COLO668 (cell line): ENCODE measurements at regions not wholly inside any gene's neighbourhood (a gene's known extent, or its start where the extent isn't known, plus 50 kb on each side); places are given as distances from the start of the nearest gene placed in this dataset.
"Not testable (repeated sequence)": the region's sequence is repeated elsewhere in the genome, so short reads cannot be mapped to it uniquely, and the experiment has no call there.

ENCODE experiments used
- DNase-seq: peaks from one replicate; lab custom pipeline; 2025; ENCODE audit not compliant: unreplicated experiment; lab: John Stamatoyannopoulos, UW

GRCh38 chr7:56466607-56467525 is 350.6 kb upstream of the NUPR2 start:
- not testable (repeated sequence) for DNase-seq

GRCh38 chr7:56449762-56450161 is 333.5 kb upstream of the NUPR2 start:
- DNase-seq, result no peak

GRCh38 chr7:56447864-56448693 is 331.9 kb upstream of the NUPR2 start:
- no peak for DNase-seq

GRCh38 chr7:56420528-56420927 is 304.3 kb upstream of the NUPR2 start:
- not testable (repeated sequence) for DNase-seq

GRCh38 chr7:56375173-56375572 is 259.0 kb upstream of the NUPR2 start:
- DNase-seq, result no peak

GRCh38 chr7:56374666-56375065 is 258.4 kb upstream of the NUPR2 start:
- DNase-seq, result not testable (repeated sequence)

- not testable (repeated sequence) for DNase-seq
Measured at GRCh38 chr7:56373314-56373713, 257.1 kb upstream of the NUPR2 start.

GRCh38 chr7:56371792-56372191 is 255.6 kb upstream of the NUPR2 start:
- not testable (repeated sequence) for DNase-seq

- DNase-seq, result not testable (repeated sequence)
Measured at GRCh38 chr7:56370208-56370872, 254.1 kb upstream of the NUPR2 start.

- not testable (repeated sequence) for DNase-seq
Measured at GRCh38 chr7:56367914-56368313, 251.7 kb upstream of the NUPR2 start.

- DNase-seq, result not testable (repeated sequence)
Measured at GRCh38 chr7:56367411-56367810, 251.2 kb upstream of the NUPR2 start.

GRCh38 chr7:56366701-56367100 is 250.5 kb upstream of the NUPR2 start:
- not testable (repeated sequence) for DNase-seq

GRCh38 chr7:56352576-56352975 is 236.4 kb upstream of the NUPR2 start:
- DNase-seq, result not testable (repeated sequence)

GRCh38 chr7:56351181-56351580 is 235.0 kb upstream of the NUPR2 start:
- not testable (repeated sequence) for DNase-seq

- DNase-seq, result not testable (repeated sequence)
Measured at GRCh38 chr7:56348311-56348710, 232.1 kb upstream of the NUPR2 start.

- peak; percentile 7 for DNase-seq
Measured at GRCh38 chr7:56328327-56328726, 212.1 kb upstream of the NUPR2 start.

GRCh38 chr7:56290548-56290947 is 174.3 kb upstream of the NUPR2 start:
- no peak for DNase-seq

- DNase-seq, result peak; percentile 22
Measured at GRCh38 chr7:56287429-56288138, 171.4 kb upstream of the NUPR2 start.

- no peak for DNase-seq
Measured at GRCh38 chr7:56256108-56256507, 139.9 kb upstream of the NUPR2 start.

- no peak for DNase-seq
Measured at GRCh38 chr7:56250135-56250534, 133.9 kb upstream of the NUPR2 start.

- DNase-seq, result no peak
Measured at GRCh38 chr7:56229631-56230030, 113.4 kb upstream of the NUPR2 start.
